ENCODE measurements at regions not wholly inside any gene's neighbourhood (a gene's known extent, or its start where the extent isn't known, plus 50 kb on each side); places are given as distances from the start of the nearest gene placed in this dataset.

GRCh38 chr20:23255106-23255505, 95.5 kb upstream of the NXT1 start:
- no peak overlapping the region for H3K4me3 ChIP-seq (ENCODE audit: low read depth, low read length)
- no peak for TF ChIP-seq CTCF (IDR thresholded peaks at IDR 0.05; ENCODE audit: control insufficient read depth, extremely low read depth, insufficient read depth)
- DNase-seq (ENCODE audit: low read depth) = no peak

- no peak for DNase-seq (ENCODE audit: low read depth)
- TF ChIP-seq CTCF (IDR thresholded peaks at IDR 0.05; ENCODE audit: control insufficient read depth, extremely low read depth, insufficient read depth) = no peak
- H3K4me3 ChIP-seq (ENCODE audit: low read depth, low read length) = no peak overlapping the region
These were observed 96.1 kb upstream of the NXT1 start for GRCh38 chr20:23254505-23254904.

GRCh38 chr20:23254034-23254433, 96.6 kb upstream of the NXT1 start:
- TF ChIP-seq CTCF (IDR thresholded peaks at IDR 0.05; ENCODE audit: control insufficient read depth, extremely low read depth, insufficient read depth) = no peak
- DNase-seq (ENCODE audit: low read depth) = no peak
- H3K4me3 ChIP-seq (ENCODE audit: low read depth, low read length) = no peak overlapping the region

- H3K4me3 ChIP-seq (ENCODE audit: low read depth, low read length) = no peak overlapping the region
- TF ChIP-seq CTCF (IDR thresholded peaks at IDR 0.05; ENCODE audit: control insufficient read depth, extremely low read depth, insufficient read depth) = no peak
- DNase-seq (ENCODE audit: low read depth) = no peak
These were observed 97.1 kb upstream of the NXT1 start for GRCh38 chr20:23253524-23253923.

GRCh38 chr20:23251779-23252178, 98.8 kb upstream of the NXT1 start:
- H3K4me3 ChIP-seq (ENCODE audit: low read depth, low read length) = no peak overlapping the region
- no peak for TF ChIP-seq CTCF (IDR thresholded peaks at IDR 0.05; ENCODE audit: control insufficient read depth, extremely low read depth, insufficient read depth)
- DNase-seq (ENCODE audit: low read depth) = no peak

- no peak for DNase-seq (ENCODE audit: low read depth)
- no peak for TF ChIP-seq CTCF (IDR thresholded peaks at IDR 0.05; ENCODE audit: control insufficient read depth, extremely low read depth, insufficient read depth)
- H3K4me3 ChIP-seq (ENCODE audit: low read depth, low read length) = no peak overlapping the region
These were observed 101.0 kb upstream of the NXT1 start for GRCh38 chr20:23249541-23249940.

- DNase-seq (ENCODE audit: low read depth) = no peak
- TF ChIP-seq CTCF (IDR thresholded peaks at IDR 0.05; ENCODE audit: control insufficient read depth, extremely low read depth, insufficient read depth) = no peak
- H3K4me3 ChIP-seq (ENCODE audit: low read depth, low read length) = no peak overlapping the region
These were observed 102.1 kb upstream of the NXT1 start for GRCh38 chr20:23248461-23248882.

Measured in LNCaP clone FGC (cell line).